SK-N-MC (cell line): ENCODE measurements at regions not wholly inside any gene's neighbourhood (a gene's known extent, or its start where the extent isn't known, plus 50 kb on each side); places are given as distances from the start of the nearest gene placed in this dataset.

ENCODE experiments used
- EZH2 ChIP-seq: fragments of 200-600 bp; sonication (generic); IDR thresholded peaks from one replicate; pipeline ENCODE4 v1.6.1; 2017; ENCODE audit warnings: antibody characterized with exemption
- FOXP2 ChIP-seq: optimal IDR thresholded peaks from 2 replicates; pipeline ENCODE3; 2011; ENCODE audit warnings: mild to moderate bottlenecking, moderate library complexity; ENCODE audit not compliant: insufficient read depth; ENCODE audit errors: extremely low read length, control extremely low read depth
- POLR2AphosphoS5 ChIP-seq: IDR thresholded peaks from 2 replicates; pipeline ENCODE4 v1.6.1; 2012; ENCODE audit warnings: mild to moderate bottlenecking, low read depth, low read length, borderline replicate concordance

DNA sequence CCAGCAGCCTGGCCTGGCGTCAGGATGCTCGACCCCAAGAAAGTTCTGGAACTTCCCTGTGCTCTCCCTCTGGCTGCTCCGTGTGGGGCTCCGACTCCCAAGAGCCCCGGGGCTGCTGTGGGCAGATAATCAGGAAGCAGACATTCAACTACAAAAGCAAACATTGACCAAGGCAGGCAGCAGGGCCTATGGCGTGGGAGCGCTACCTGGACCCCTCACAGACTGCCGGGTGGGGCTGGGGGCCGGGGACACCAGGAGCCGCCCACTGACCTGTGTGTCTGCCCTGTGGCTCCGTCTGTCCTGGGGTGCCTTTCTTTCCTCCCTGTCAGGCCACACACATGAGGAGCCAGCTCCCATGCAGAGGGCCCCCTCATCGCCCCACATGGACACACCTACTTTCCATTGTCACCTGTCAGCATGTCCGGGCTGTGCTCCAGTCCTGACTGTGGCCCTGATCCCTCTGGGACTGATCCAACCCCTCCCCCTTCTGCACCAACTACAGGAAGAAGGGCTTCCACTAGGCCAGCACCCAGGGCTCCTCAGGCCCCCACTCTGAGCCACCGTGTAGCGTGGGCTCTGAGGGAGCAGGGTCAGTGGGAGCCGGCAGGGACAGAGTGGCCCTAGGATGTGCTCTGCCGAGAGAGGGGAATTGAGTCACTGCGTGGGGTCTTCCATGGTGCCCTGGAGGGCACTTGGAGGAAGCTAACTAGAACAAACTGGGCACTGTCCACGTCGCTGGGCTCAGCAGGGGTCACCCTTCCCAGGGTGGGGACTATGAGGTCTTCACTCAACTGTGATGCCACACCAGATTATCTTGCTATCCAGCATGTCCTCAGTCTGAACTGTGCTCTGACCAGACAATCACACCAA is 215.4 kb upstream of the C14orf180 start:
- no peak for TF ChIP-seq EZH2
- TF ChIP-seq POLR2AphosphoS5 = no peak
- TF ChIP-seq FOXP2 = no peak
